ENCODE measurements at regions not wholly inside any gene's neighbourhood (a gene's known extent, or its start where the extent isn't known, plus 50 kb on each side); places are given as distances from the start of the nearest gene placed in this dataset.

DNA sequence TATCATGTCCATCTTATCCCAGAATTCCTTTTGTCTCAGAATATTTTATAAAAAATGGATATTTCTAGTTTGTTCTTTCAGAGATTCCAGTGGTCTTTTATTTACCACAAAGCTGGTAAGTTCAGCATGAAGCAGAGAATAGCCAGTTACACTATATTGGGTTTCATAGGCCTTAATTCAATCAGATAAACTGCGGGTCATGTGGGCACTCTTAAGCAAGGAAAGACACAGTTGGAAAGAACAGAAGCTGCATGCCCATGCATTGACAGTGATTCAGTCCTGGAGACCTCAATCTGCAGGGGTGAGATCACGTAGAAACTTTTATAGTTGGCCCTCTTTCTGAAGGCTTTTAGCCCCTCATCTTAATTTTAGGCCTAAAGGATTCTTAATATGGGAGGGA lies 281.3 kb upstream of the IGFBP3 start:
- DNase-seq (ENCODE audit: low spot score) = no peak

- DNase-seq (ENCODE audit: low spot score) = no peak
These were observed 280.9 kb upstream of the IGFBP3 start for GRCh38 chr7:46201961-46202360.

- DNase-seq (ENCODE audit: low spot score) = no peak
These were observed 277.6 kb upstream of the IGFBP3 start for GRCh38 chr7:46198701-46199100.

GRCh38 chr7:46197785-46198540 lies 276.9 kb upstream of the IGFBP3 start:
- no peak for DNase-seq (ENCODE audit: low spot score)

DNA sequence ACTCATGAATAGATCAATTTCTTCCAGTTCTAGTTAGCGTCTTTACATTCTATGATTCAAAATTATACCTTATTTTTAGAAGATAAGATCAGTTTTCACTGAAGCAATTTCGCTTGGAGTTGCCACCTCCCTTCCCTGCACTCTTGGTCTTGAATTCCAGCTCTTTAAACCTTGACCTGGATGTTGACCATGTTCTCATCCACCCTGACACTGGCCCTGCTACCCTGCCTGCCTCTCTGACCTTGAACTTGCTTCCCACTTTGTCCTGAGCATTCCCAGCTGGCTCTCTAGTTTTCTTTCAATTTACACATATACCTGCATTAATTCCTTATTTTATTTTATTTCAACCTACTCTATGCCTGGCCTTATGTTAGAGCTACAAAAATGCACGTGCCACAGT lies 274.9 kb upstream of the IGFBP3 start:
- DNase-seq (ENCODE audit: low spot score) = no peak

DNA sequence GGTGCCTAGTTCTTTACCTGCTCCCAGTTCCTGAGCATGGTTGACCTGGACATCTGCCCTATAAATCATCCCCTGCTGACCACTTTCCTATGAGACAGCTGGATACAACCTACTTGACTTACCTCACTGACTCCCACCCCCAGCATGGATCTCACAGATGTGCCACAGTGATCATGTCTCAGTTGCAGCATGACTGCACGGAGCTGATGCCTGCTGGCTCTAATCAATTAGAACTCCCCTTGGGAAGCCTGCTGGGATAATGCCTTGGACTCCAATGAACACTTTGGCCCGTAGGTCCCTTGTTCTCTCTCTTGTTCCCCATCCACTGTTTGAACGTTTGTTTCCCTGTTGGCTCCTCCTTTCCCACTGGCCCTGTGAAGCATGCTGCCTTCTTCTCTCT lies 271.2 kb upstream of the IGFBP3 start:
- DNase-seq (ENCODE audit: low spot score) = no peak

DNA sequence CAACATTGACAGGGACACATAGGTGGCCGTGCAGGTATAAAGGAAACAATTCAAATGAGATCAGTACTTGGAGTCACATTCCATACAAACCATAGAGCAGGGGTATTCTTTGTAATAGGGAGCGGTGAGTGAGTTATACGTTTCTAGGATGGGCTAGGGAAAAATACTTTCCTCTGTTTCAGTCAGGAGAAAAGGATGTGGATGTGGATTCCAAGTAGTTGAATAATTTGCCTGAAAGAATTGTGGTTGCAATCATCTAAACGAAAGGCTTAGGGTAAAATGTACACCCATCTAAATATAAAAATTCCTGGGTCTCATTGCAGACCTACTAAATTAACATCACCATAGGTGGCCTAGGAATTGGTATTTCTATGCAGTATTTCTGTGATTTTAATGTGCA lies 270.7 kb upstream of the IGFBP3 start:
- peak; percentile 59 for DNase-seq (ENCODE audit: low spot score)

DNA sequence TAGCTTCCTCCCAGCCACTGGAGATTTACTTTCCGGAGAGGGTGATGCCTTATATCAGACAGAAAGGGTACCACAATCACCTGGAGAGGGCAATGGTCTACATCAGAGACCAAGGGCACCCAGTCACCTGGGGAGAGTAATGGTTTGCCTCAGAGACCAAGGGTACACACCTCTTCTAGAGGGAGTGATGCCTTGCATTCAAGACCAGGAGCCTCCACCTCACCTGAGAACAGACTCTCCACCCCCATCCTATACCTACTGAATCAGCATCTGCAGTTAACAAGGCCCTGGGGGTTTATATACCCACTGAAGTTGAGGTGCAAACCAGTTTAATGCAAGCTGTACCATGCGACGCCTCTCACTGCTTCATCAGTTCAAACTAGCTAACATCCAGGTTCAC lies 270.2 kb upstream of the IGFBP3 start:
- no peak for DNase-seq (ENCODE audit: low spot score)

GRCh38 chr7:46189255-46189790 lies 268.3 kb upstream of the IGFBP3 start:
- DNase-seq (ENCODE audit: low spot score) = peak; percentile 33

DNA sequence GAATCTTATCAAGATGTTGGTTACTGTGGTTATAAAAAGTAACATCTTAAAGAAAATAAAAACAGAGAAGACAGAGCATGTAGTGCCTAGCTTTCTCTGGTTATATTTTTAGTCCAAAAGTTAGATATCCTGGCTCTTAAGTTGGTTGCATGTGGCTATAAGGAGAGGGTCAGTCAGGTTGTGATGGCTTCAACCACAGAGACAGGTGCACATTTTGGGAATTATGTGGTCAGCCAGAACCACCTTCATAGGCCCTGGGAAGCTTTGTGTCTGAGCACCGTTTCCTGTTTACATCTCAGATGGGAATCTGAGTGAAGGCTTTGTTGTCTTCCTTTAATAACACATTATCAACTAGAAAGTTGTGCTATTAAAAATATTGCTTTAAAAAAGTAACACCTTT lies 265.1 kb upstream of the IGFBP3 start:
- DNase-seq (ENCODE audit: low spot score) = no peak

DNA sequence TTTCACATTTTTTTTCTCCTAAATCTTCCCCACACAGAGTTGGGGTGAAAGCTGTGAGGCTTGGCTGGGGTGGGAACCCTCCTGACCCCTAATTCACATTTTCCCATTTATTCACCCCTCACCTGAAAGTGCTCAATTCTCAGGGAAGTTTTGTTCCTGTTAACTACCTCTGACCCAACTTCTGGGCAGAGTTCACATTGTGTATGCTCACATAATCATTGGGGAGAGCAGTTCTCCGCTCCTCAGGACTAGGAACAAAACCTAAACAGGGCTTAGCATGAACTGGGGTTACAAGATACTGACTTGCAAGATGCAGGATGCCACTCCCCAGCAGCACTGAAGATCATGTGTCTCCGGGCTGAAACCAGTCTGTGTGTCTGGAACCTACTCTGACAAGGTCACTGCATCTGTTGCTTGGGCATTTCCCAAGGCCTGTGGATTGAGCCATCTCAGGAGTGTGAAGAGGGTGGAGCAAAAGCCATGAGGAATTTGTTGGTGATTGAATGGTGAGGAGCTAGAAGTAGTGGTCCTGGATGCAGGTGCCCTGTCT lies 258.1 kb upstream of the IGFBP3 start:
- peak; percentile 32 for DNase-seq (ENCODE audit: low spot score)

DNA sequence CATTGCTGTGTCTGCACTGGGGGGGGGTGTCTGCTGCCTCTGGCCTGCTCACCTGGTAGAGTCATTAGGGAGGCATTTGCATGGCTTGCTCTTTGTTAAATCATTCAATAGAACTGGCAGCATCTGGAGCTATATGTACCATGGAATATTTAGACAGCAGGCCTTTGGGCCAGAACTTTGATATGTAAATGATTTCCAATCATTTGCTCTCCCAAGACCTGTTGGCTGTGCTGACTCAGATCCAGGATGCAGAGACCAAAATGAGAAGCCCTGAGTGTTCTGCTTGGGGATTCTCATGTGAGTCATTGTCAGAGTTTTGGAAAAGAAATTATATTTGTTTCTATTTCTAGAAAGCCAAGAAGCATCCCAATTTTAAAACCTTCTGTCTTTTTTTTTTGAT lies 257.6 kb upstream of the IGFBP3 start:
- peak; percentile 67 for DNase-seq (ENCODE audit: low spot score)

GRCh38 chr7:46177821-46178220 lies 256.7 kb upstream of the IGFBP3 start:
- DNase-seq (ENCODE audit: low spot score) = no peak

GRCh38 chr7:46175221-46175620 lies 254.1 kb upstream of the IGFBP3 start:
- no peak for DNase-seq (ENCODE audit: low spot score)

DNA sequence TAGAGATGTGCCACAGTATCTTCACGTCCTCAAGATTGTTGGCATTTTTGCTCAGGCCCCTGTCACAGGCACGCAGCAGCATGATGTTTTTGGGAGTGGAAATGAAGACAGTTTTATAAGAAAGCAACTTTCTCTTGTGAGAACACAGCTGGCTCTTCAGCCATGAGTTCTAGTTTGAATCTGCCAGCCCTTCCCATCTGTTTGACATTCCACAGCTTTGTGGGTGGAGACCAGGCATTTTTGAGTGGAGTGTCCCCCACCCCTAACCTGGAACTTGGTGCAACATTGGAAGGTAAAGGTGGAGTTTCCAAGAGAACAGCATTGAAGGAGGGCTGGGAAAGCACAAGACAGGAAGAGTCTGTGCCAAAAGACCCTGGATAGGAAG lies 253.1 kb upstream of the IGFBP3 start:
- DNase-seq (ENCODE audit: low spot score) = peak; percentile 25

- peak; percentile 49 for DNase-seq (ENCODE audit: low spot score)
These were observed 252.6 kb upstream of the IGFBP3 start for GRCh38 chr7:46173476-46174195.

GRCh38 chr7:46170792-46171191 lies 249.7 kb upstream of the IGFBP3 start:
- DNase-seq (ENCODE audit: low spot score) = no peak

DNA sequence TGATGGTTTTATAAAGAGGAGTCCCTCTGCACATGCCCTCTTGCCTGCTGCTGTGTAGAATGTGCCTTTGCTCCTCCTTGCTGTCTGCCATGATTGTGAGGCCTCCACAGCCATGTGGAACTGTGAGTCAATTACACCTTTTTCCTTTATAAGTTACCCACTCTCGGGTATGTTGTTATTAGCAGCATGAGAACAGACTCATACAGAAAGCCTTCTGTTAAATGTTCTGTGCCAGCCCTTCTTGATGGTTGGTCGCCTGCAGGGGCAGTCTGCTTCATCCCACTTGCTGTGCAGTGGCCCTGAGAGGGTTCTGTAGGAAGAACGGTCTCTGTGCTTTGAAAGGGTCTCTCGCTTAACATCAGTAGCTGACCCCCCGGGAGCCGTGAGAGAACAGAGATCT lies 248.9 kb upstream of the IGFBP3 start:
- no peak for DNase-seq (ENCODE audit: low spot score)

DNA sequence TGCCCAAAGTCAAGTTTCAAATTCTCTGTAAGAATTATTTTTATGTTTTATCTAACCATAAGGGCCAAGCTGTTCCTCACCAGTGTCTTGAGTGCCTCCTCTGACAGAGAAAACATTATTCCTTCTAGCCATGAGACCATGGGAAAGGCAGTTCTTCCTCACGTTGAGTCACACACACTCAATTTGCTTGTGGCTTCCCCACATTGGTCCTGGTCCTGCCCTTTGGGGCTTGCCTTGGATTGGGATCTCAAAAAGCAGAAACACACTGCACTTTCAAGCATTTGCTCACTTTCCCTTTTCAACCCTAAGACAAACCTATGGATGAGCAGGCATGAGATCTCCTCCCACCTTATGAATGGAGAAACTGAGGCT lies 248.3 kb upstream of the IGFBP3 start:
- DNase-seq (ENCODE audit: low spot score) = no peak

- no peak for DNase-seq (ENCODE audit: low spot score)
These were observed 247.8 kb upstream of the IGFBP3 start for GRCh38 chr7:46168671-46169383.

DNA sequence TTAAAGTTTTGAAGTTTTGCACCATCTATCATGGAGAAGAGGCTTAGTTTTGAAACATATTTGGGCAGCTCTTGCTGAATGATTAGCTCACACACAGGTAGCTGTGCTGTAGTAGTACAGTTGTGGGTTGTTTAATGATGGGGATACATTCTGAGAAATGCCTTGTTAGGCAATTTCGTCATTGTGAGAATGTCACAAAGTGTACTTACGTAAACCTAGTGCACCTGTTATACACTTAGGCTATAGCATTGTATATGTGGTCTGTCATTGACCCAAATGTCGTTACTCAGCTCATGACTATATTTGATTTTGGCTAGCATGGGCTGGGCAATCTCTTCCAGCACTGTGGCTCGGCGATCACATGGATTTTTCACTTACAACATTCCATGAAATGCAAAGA lies 247.2 kb upstream of the IGFBP3 start:
- DNase-seq (ENCODE audit: low spot score) = no peak

GRCh38 chr7:46165276-46165675 lies 244.2 kb upstream of the IGFBP3 start:
- DNase-seq (ENCODE audit: low spot score) = peak; percentile 41

GRCh38 chr7:46164629-46165028 lies 243.6 kb upstream of the IGFBP3 start:
- no peak for DNase-seq (ENCODE audit: low spot score)
